Lower leg skin (tissue), 4 donors: ENCODE measurements at regions not wholly inside any gene's neighbourhood (a gene's known extent, or its start where the extent isn't known, plus 50 kb on each side); places are given as distances from the start of the nearest gene placed in this dataset.
A peak's percentile ranks its signal among the peaks of the same experiment; 100 is the strongest.

ENCODE experiments used
- DNase-seq, 2 donors: peaks; one replicate each; pipeline ENCODE4 v3.0.0-alpha.2; 2019; ENCODE audit warnings: low spot score in 2 of 2
- H3K4me3 ChIP-seq: fragments of 200-600 bp; sonication (generic); 2 replicates; pipeline ENCODE4 v1.5.1; 2017; ENCODE audit warnings: mild to moderate bottlenecking, low read depth; ENCODE audit not compliant: poor library complexity, severe bottlenecking
- POLR2A ChIP-seq, 2 donors: fragments of 450-650 bp; IDR thresholded peaks; one replicate each; pipeline ENCODE4 v1.6.1; 2016 to 2017; ENCODE audit warnings: antibody characterized with exemption in 2 of 2, mild to moderate bottlenecking in 1 of 2, moderate library complexity in 1 of 2
- WGBS, 2 donors: methylation state at CpG; one replicate each; pipeline ENCODE4 v1.1.5; 2018; 5-methylcytosine and 5-hydroxymethylcytosine counted together
- intact Hi-C: fragments of 100-400 bp; cut with DNase I; formaldehyde crosslinking; loops from one replicate; pipeline ENCODE4 v1.15.0; 2023; ENCODE audit warnings: low total_unique reads
- TF ChIP-seq, protein P1 (sequence below), 3 donors: fragments of 450-650 bp; IDR thresholded peaks; one replicate each; pipeline ENCODE4 v1.5.1; 2016; ENCODE audit warnings: antibody characterized with exemption in 3 of 3, mild to moderate bottlenecking in 3 of 3, moderate library complexity in 2 of 3

GRCh38 chr11:13207665-13208594 lies 69.7 kb upstream of the BMAL1 start:
- 28 to 29% methylated on average over 16 of the region's 16 CpGs for WGBS, 2 donors
- intact Hi-C loops, result no loop called here
- no peak for DNase-seq
- no peak overlapping the region for H3K4me3 ChIP-seq
- TF ChIP-seq POLR2A (IDR thresholded peaks at IDR 0.05), result no peak
- TF ChIP-seq, protein P1, sequence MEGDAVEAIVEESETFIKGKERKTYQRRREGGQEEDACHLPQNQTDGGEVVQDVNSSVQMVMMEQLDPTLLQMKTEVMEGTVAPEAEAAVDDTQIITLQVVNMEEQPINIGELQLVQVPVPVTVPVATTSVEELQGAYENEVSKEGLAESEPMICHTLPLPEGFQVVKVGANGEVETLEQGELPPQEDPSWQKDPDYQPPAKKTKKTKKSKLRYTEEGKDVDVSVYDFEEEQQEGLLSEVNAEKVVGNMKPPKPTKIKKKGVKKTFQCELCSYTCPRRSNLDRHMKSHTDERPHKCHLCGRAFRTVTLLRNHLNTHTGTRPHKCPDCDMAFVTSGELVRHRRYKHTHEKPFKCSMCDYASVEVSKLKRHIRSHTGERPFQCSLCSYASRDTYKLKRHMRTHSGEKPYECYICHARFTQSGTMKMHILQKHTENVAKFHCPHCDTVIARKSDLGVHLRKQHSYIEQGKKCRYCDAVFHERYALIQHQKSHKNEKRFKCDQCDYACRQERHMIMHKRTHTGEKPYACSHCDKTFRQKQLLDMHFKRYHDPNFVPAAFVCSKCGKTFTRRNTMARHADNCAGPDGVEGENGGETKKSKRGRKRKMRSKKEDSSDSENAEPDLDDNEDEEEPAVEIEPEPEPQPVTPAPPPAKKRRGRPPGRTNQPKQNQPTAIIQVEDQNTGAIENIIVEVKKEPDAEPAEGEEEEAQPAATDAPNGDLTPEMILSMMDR (IDR thresholded peaks at IDR 0.05), result no peak

DNA sequence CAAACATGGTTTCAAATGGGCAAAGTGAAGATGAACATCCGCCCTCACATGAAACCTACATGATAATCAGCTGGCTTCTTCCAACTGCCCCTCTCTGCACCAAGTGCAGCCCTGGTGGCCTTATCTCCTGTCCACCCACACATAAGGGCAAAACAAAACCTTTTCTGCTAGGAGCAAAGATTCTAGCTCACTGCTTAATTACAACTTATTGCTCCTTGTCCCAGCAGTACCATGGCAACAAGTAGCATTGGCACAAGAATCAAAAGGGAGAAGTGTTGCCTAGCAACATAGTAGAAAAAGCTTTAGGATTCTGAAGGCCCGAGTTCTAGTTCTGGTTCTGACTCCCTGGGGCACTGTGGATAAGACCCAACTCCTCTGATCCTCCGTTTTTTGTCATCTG lies 68.7 kb upstream of the BMAL1 start:
- DNase-seq, result no peak
- 77 to 90% methylated on average over 3 of the region's 3 CpGs for WGBS, 2 donors
- H3K4me3 ChIP-seq, result no peak overlapping the region
- intact Hi-C loops, result no loop called here
- no peak for TF ChIP-seq POLR2A (IDR thresholded peaks at IDR 0.05)
- TF ChIP-seq, protein P1 (IDR thresholded peaks at IDR 0.05), result no peak

DNA sequence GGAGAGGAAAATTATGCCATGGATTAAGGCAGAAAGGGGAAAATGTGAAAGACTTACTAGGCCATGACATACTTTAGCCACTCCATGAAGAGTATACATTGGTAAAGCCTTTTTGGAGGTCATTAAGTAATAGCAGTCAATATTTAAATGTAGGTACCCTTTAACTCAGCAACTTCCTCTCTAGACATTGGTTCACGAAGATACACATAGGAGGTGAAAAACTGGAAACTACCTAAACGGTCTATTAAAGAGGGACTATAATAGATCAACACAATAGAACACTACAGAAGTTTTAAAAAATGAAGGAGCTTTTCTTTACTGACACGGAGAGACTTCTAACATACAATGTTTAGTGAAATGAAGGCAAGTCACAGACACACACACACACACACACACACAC lies 68.2 kb upstream of the BMAL1 start:
- WGBS, 2 donors, result 78 to 85% methylated on average over 3 of the region's 3 CpGs
- TF ChIP-seq, protein P1 (IDR thresholded peaks at IDR 0.05), result no peak
- TF ChIP-seq POLR2A (IDR thresholded peaks at IDR 0.05), result no peak
- intact Hi-C loops, result no loop called here
- H3K4me3 ChIP-seq, result no peak overlapping the region
- no peak for DNase-seq

DNA sequence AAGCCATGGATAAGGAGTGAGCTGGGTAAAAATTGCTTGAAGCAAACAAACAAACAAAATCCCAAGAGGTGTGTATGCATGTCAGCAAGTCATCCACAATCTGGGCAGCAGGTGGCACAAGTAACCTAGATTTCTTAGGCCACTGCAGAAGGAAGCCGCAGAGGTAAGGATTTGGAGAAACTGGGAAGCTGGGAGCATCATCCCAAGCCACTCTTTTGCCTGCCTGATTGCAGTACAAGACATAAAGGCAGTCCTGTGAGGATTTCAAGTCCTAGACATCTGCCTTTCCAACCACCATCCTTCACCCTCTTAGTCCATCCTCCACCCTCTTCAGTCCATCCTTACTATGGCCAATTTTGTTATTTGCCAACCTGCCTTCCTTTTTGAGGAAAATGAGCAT lies 67.2 kb upstream of the BMAL1 start:
- intact Hi-C loops, result loop anchor here (5.0 kb wide), 1 partner anchor 132 kb away; no protein-coding TSS in a partner anchor
- WGBS, 2 donors, result 20 to 24% methylated on average over 1 of the region's 1 CpG
- DNase-seq, result peak in 1 of 2 donors; percentile 66
- TF ChIP-seq, protein P1 (IDR thresholded peaks at IDR 0.05), result peak in 1 of 3 donors; percentile 54
- no peak for TF ChIP-seq POLR2A (IDR thresholded peaks at IDR 0.05)
- no peak overlapping the region for H3K4me3 ChIP-seq

DNA sequence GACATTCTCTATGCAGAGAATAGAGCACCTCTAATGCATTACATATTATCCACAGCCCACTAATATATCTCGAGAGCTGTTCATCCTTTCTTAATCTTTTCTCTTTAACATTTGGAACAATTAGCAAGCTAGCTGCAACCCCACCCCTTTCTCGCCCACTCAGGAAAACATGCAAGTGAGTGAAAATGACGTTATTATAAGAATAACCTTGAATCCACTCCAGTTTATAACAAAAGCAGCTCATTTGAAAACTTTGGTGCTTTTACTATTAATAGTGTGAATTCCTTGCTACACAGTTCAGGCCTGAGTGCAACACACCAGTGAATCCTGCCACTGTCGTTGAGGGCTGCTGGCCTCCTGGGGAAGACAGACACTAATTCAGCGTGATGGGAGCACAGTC lies 63.3 kb upstream of the BMAL1 start:
- DNase-seq, result no peak
- intact Hi-C loops, result loop anchor here (5.0 kb wide), 1 partner anchor 128 kb away; no protein-coding TSS in a partner anchor
- no peak overlapping the region for H3K4me3 ChIP-seq
- TF ChIP-seq POLR2A (IDR thresholded peaks at IDR 0.05), result no peak
- TF ChIP-seq, protein P1 (IDR thresholded peaks at IDR 0.05), result no peak
- WGBS, 2 donors, result 43 to 58% methylated on average over 5 of the region's 5 CpGs
